ENCODE measurements at regions not wholly inside any gene's neighbourhood (a gene's known extent, or its start where the extent isn't known, plus 50 kb on each side); places are given as distances from the start of the nearest gene placed in this dataset.

- TF ChIP-seq, protein P1, sequence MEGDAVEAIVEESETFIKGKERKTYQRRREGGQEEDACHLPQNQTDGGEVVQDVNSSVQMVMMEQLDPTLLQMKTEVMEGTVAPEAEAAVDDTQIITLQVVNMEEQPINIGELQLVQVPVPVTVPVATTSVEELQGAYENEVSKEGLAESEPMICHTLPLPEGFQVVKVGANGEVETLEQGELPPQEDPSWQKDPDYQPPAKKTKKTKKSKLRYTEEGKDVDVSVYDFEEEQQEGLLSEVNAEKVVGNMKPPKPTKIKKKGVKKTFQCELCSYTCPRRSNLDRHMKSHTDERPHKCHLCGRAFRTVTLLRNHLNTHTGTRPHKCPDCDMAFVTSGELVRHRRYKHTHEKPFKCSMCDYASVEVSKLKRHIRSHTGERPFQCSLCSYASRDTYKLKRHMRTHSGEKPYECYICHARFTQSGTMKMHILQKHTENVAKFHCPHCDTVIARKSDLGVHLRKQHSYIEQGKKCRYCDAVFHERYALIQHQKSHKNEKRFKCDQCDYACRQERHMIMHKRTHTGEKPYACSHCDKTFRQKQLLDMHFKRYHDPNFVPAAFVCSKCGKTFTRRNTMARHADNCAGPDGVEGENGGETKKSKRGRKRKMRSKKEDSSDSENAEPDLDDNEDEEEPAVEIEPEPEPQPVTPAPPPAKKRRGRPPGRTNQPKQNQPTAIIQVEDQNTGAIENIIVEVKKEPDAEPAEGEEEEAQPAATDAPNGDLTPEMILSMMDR (conservative IDR thresholded peaks at IDR 0.05) = peak; percentile 43; the same call in 1 of the 2 replicates
- no peak for TF ChIP-seq EZH2 (IDR thresholded peaks at IDR 0.05; ENCODE audit: low read depth)
Observed at GRCh38 chr3:178443634-178444033, 92.6 kb upstream of the KCNMB2 start.

Data from PC-9 (cell line).